Astrocyte (in vitro differentiated cells and primary cell): ENCODE measurements at regions not wholly inside any gene's neighbourhood (a gene's known extent, or its start where the extent isn't known, plus 50 kb on each side); places are given as distances from the start of the nearest gene placed in this dataset.

ENCODE experiments used
- CTCF ChIP-seq: IDR thresholded peaks from 2 replicates; pipeline ENCODE4 v1.5.1; 2011; ENCODE audit warnings: low read depth, mild to moderate bottlenecking, inconsistent platforms, low read length, moderate library complexity; ENCODE audit not compliant: insufficient read depth
- EZH2 ChIP-seq: IDR thresholded peaks from 2 replicates; pipeline ENCODE4 v1.6.1; 2012; ENCODE audit warnings: mild to moderate bottlenecking, low read length, inconsistent platforms; ENCODE audit not compliant: insufficient read depth

GRCh38 chr4:156659983-156660382, 311.6 kb downstream of the PDGFC start:
- TF ChIP-seq CTCF, result no peak
- TF ChIP-seq EZH2, result no peak
